Colonic mucosa (tissue), 4 donors: ENCODE measurements at regions not wholly inside any gene's neighbourhood (a gene's known extent, or its start where the extent isn't known, plus 50 kb on each side); places are given as distances from the start of the nearest gene placed in this dataset.

Source experiments
- DNase-seq: peaks from one replicate; pipeline ENCODE4 v3.0.0-alpha.2; 2020
- H3K27ac ChIP-seq: fragments of 200-600 bp; one replicate; pipeline ENCODE4 v1.8.0; 2021
- H3K27me3 ChIP-seq: fragments of 200-600 bp; one replicate; pipeline ENCODE4 v1.8.0; 2021
- H3K36me3 ChIP-seq: fragments of 200-600 bp; one replicate; pipeline ENCODE4 v1.8.0; 2021
- H3K4me1 ChIP-seq: fragments of 200-600 bp; one replicate; pipeline ENCODE4 v1.8.0; 2021; ENCODE audit warnings: mild to moderate bottlenecking
- H3K4me3 ChIP-seq: fragments of 200-600 bp; one replicate; pipeline ENCODE4 v1.8.0; 2021
- H3K9ac ChIP-seq, 2 donors: one replicate each; pipeline ENCODE4 v1.7.0; 2013; ENCODE audit warnings: control low read depth in 2 of 2, low read depth in 2 of 2, low read length in 2 of 2
- H3K9me3 ChIP-seq: fragments of 200-600 bp; one replicate; pipeline ENCODE4 v1.8.0; 2021
- intact Hi-C: fragments of 100-400 bp; cut with DNase I; formaldehyde crosslinking; loops from one replicate; pipeline ENCODE4 v1.14.1; 2022
- TF ChIP-seq, protein P1 (sequence below): fragments of 200-600 bp; IDR thresholded peaks from one replicate; pipeline ENCODE4 v1.8.0; 2022; ENCODE audit warnings: antibody characterized with exemption, mild to moderate bottlenecking
- donor health status: healthy.
- donor health status: DM: no; HTN: no; CAD: no.
- donor health status: DM: no; HTN: no; CAD: no.

DNA sequence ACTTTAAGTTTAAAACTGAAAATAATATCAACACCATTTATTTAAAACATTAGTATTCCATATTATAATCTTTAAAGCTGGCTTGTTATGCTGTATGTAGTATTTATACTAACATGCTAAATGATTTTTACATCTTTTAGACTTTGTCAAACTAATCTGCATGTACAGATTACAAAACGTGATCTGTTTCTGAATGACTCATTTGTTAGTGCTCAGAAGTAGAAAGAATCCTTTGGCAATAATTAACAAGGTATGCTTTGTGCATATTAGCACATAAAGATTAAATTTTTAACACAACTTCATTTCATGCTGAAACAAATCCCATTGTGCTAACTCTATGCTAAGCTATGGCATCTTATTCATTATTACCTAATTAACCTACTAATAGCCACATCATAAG lies 242.4 kb downstream of the BARHL2 start:
- Histone ChIP-seq H3K9me3 (no peaks in the 10 kb centered on the region), H3K36me3 (no peaks in the 10 kb centered on the region), H3K4me1 (no peaks in the 10 kb centered on the region), H3K27ac (no peak overlapping the region), H3K27me3 (no peaks in the 10 kb centered on the region), H3K4me3 (no peak overlapping the region), H3K9ac (no peak overlapping the region)
- intact Hi-C loops: no loop called here
- no peak for DNase-seq
- TF ChIP-seq, protein P1, sequence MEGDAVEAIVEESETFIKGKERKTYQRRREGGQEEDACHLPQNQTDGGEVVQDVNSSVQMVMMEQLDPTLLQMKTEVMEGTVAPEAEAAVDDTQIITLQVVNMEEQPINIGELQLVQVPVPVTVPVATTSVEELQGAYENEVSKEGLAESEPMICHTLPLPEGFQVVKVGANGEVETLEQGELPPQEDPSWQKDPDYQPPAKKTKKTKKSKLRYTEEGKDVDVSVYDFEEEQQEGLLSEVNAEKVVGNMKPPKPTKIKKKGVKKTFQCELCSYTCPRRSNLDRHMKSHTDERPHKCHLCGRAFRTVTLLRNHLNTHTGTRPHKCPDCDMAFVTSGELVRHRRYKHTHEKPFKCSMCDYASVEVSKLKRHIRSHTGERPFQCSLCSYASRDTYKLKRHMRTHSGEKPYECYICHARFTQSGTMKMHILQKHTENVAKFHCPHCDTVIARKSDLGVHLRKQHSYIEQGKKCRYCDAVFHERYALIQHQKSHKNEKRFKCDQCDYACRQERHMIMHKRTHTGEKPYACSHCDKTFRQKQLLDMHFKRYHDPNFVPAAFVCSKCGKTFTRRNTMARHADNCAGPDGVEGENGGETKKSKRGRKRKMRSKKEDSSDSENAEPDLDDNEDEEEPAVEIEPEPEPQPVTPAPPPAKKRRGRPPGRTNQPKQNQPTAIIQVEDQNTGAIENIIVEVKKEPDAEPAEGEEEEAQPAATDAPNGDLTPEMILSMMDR: no peak

- TF ChIP-seq, protein P1: no peak
- Histone ChIP-seq H3K27me3 (no peaks in the 10 kb centered on the region), H3K4me3 (no peak overlapping the region), H3K9ac (no peak overlapping the region), H3K27ac (no peak overlapping the region), H3K36me3 (no peaks in the 10 kb centered on the region), H3K4me1 (no peaks in the 10 kb centered on the region), H3K9me3 (no peaks in the 10 kb centered on the region)
- no peak for DNase-seq
- intact Hi-C loops: no loop called here
These were observed 242.9 kb downstream of the BARHL2 start for GRCh38 chr1:90474158-90474557.

DNA sequence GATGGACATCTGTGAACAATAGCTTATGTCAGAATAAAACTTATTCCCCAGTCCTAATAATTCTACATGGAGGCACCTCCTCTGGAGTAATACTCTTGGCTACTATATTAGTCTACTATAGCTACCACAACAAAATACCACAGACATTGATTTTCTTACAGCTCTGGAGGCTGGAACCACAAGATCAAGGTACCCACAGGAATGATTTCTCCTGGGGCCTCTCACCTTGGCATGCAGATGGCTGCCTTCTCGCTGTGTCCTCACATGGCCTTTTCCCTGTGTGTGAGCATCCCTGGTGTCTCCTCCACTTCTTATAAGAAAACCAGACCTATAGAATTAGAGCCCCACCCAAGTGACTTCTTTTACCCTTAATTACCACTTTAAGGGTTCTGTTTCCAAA lies 244.3 kb downstream of the BARHL2 start:
- no peaks in the 10 kb centered on the region for H3K9me3 ChIP-seq
- DNase-seq: no peak
- H3K27me3 ChIP-seq: no peaks in the 10 kb centered on the region
- H3K27ac ChIP-seq: no peak overlapping the region
- no peak overlapping the region for H3K9ac ChIP-seq
- intact Hi-C loops: no loop called here
- H3K36me3 ChIP-seq: no peaks in the 10 kb centered on the region
- TF ChIP-seq, protein P1: no peak
- H3K4me3 ChIP-seq: no peak overlapping the region
- no peaks in the 10 kb centered on the region for H3K4me1 ChIP-seq

- H3K4me1 ChIP-seq: no peaks in the 10 kb centered on the region
- no peaks in the 10 kb centered on the region for H3K27me3 ChIP-seq
- H3K9ac ChIP-seq: no peak overlapping the region
- H3K36me3 ChIP-seq: no peaks in the 10 kb centered on the region
- no peak for DNase-seq
- H3K27ac ChIP-seq: no peak overlapping the region
- intact Hi-C loops: no loop called here
- TF ChIP-seq, protein P1: no peak
- H3K4me3 ChIP-seq: no peak overlapping the region
- no peaks in the 10 kb centered on the region for H3K9me3 ChIP-seq
These were observed 257.5 kb downstream of the BARHL2 start for GRCh38 chr1:90459570-90459969.

DNA sequence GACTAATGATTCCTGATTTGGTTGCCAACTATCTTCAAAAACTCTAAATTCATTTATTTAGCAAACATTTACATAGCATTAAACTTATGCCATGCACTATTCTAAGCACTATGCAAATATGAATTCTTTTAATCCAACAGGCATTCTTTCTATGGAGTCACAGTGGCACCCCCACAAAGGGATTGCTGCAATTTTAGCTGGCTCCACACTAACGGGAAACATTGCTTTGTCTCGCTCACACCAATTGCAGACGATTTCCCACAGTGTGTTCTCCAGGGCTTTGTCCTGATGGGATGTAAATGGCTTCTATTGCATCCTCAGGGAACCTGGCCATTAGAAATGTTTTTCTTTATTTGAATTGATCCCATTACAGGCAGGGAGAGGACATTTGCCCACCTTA lies 259.1 kb downstream of the BARHL2 start:
- intact Hi-C loops: no loop called here
- Histone ChIP-seq H3K4me3 (no peak overlapping the region), H3K27ac (no peak overlapping the region), H3K27me3 (no peaks in the 10 kb centered on the region), H3K9ac (no peak overlapping the region), H3K36me3 (no peaks in the 10 kb centered on the region), H3K4me1 (no peaks in the 10 kb centered on the region), H3K9me3 (no peaks in the 10 kb centered on the region)
- TF ChIP-seq, protein P1: no peak
- DNase-seq: no peak

DNA sequence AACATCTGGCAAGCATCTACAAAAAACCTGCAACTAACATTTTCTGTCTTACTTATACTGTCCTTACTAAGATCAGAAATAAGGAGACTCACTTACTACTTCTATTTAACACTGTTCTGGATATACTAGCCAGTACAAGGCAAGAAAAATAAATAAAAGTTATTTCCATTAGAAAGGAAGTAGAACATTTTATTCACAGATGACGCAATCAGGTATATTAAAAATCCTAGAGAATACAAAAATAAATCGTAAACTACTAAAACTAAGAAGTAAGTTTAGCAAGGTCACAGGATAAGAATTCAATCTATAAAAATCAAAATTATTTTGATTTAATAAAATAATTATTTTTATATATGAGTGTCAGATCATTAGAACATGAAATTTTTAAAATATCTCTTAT lies 264.6 kb downstream of the BARHL2 start:
- DNase-seq: no peak
- intact Hi-C loops: no loop called here
- no peaks in the 10 kb centered on the region for H3K4me1 ChIP-seq
- H3K27me3 ChIP-seq: no peaks in the 10 kb centered on the region
- H3K9me3 ChIP-seq: no peaks in the 10 kb centered on the region
- no peak overlapping the region for H3K4me3 ChIP-seq
- no peak overlapping the region for H3K9ac ChIP-seq
- H3K36me3 ChIP-seq: no peaks in the 10 kb centered on the region
- TF ChIP-seq, protein P1: no peak
- H3K27ac ChIP-seq: no peak overlapping the region
